MCF 10A (cell line): ENCODE measurements at regions not wholly inside any gene's neighbourhood (a gene's known extent, or its start where the extent isn't known, plus 50 kb on each side); places are given as distances from the start of the nearest gene placed in this dataset.

ENCODE experiments used
- BruUV-seq: library from RNA; stranded (reverse); fragments of 400-500 nt; replicated peaks from 2 replicates; lab custom pipeline; 2021; lab: Mats Ljungman, UMichigan
- CTCF ChIA-PET: fragments of 300-600 bp; sonication (Branson Sonifier 250); formaldehyde crosslinking; extraction: SDS; loops from one replicate; lab custom pipeline; 2021; ENCODE audit warnings: antibody characterized with exemption, inconsistent platforms; lab: Yijun Ruan, JAX
- POLR2A ChIA-PET: fragments of 300-600, 350-650 bp; sonication (Branson Sonifier 250); formaldehyde crosslinking; extraction: SDS; loops from one replicate; lab custom pipeline; 2020; ENCODE audit warnings: antibody characterized with exemption, inconsistent platforms; lab: Yijun Ruan, JAX
- DNase-seq: peaks from one replicate; pipeline ENCODE4 v3.0.0-alpha.2; 2018; ENCODE audit not compliant: unreplicated experiment
- H3K27ac Mint-ChIP-seq: one replicate; pipeline ENCODE4 v1.8.0; 2022; ENCODE audit warnings: mild to moderate bottlenecking, low read depth, mixed read lengths; ENCODE audit not compliant: unreplicated experiment
- H3K27me3 Mint-ChIP-seq: one replicate; pipeline ENCODE4 v1.8.0; 2022; ENCODE audit warnings: mixed read lengths; ENCODE audit not compliant: insufficient read depth, unreplicated experiment
- H3K36me3 Mint-ChIP-seq: one replicate; pipeline ENCODE4 v1.8.0; 2022; ENCODE audit warnings: mild to moderate bottlenecking, moderate library complexity, mixed read lengths; ENCODE audit not compliant: insufficient read depth, unreplicated experiment
- H3K4me1 Mint-ChIP-seq: one replicate; pipeline ENCODE4 v1.8.0; 2022; ENCODE audit warnings: mixed read lengths; ENCODE audit not compliant: insufficient read depth, unreplicated experiment
- H3K4me3 Mint-ChIP-seq: one replicate; pipeline ENCODE4 v1.8.0; 2022; ENCODE audit warnings: mild to moderate bottlenecking, moderate library complexity, mixed read lengths; ENCODE audit not compliant: unreplicated experiment
- H3K9me3 Mint-ChIP-seq: one replicate; pipeline ENCODE4 v1.8.0; 2022; ENCODE audit warnings: mixed read lengths; ENCODE audit not compliant: unreplicated experiment
- CTCF ChIP-seq: fragments of 200-600 bp; IDR thresholded peaks from one replicate; pipeline ENCODE4 v1.8.0; 2022; ENCODE audit warnings: antibody characterized with exemption, mild to moderate bottlenecking; ENCODE audit not compliant: unreplicated experiment
- intact Hi-C: fragments of 100-400 bp; cut with micrococcal nuclease; formaldehyde crosslinking; loops from 2 replicates; pipeline ENCODE4 v1.14.1; 2022

- Mint-ChIP-seq H3K4me3 (no peak overlapping the region), H3K27me3 (no peaks in the 10 kb centered on the region), H3K4me1 (no peaks in the 10 kb centered on the region), H3K27ac (no peak overlapping the region), H3K9me3 (no peaks in the 10 kb centered on the region), H3K36me3 (no peaks in the 10 kb centered on the region)
- intact Hi-C loops, result no loop called here
- ChIA-PET POLR2A (interaction anchor here (0.7 kb wide), 1 partner anchor 661 kb away, joined by 3 read pairs; no protein-coding TSS in a partner anchor), CTCF (no interaction called here)
- no peak for TF ChIP-seq CTCF
- no peak for DNase-seq
- BruUV-seq, result no TSS peak
Observed at GRCh38 chr5:28714907-28715698, 1676.7 kb upstream of the CDH9 start.

- TF ChIP-seq CTCF, result no peak
- BruUV-seq, result no TSS peak
- Mint-ChIP-seq H3K27ac (no peak overlapping the region), H3K36me3 (no peaks in the 10 kb centered on the region), H3K4me3 (no peak overlapping the region), H3K9me3 (no peaks in the 10 kb centered on the region), H3K4me1 (no peaks in the 10 kb centered on the region), H3K27me3 (no peaks in the 10 kb centered on the region)
- DNase-seq, result no peak
- intact Hi-C loops, result no loop called here
- POLR2A ChIA-PET, result no interaction called here
- CTCF ChIA-PET, result interaction anchor here (1.1 to 1.2 kb wide), 2 partner anchors 8 to 84 kb away, joined by 3 to 5 read pairs; no protein-coding TSS in a partner anchor
Observed at GRCh38 chr5:28710360-28710759, 1672.0 kb upstream of the CDH9 start.

GRCh38 chr5:28708472-28708871 is 1670.1 kb upstream of the CDH9 start:
- BruUV-seq, result no TSS peak
- H3K27ac Mint-ChIP-seq, result no peak overlapping the region
- no peaks in the 10 kb centered on the region for H3K9me3 Mint-ChIP-seq
- TF ChIP-seq CTCF, result no peak
- no peak overlapping the region for H3K4me3 Mint-ChIP-seq
- H3K27me3 Mint-ChIP-seq, result no peaks in the 10 kb centered on the region
- no peaks in the 10 kb centered on the region for H3K4me1 Mint-ChIP-seq
- intact Hi-C loops, result no loop called here
- no peak for DNase-seq
- CTCF ChIA-PET, result no interaction called here
- POLR2A ChIA-PET, result no interaction called here
- H3K36me3 Mint-ChIP-seq, result no peaks in the 10 kb centered on the region

GRCh38 chr5:28707706-28708105 is 1669.3 kb upstream of the CDH9 start:
- Mint-ChIP-seq H3K4me1 (no peaks in the 10 kb centered on the region), H3K27ac (no peak overlapping the region), H3K4me3 (no peak overlapping the region), H3K9me3 (no peaks in the 10 kb centered on the region), H3K36me3 (no peaks in the 10 kb centered on the region), H3K27me3 (no peaks in the 10 kb centered on the region)
- BruUV-seq, result no TSS peak
- TF ChIP-seq CTCF, result no peak
- DNase-seq, result no peak
- CTCF ChIA-PET, result no interaction called here
- intact Hi-C loops, result no loop called here
- POLR2A ChIA-PET, result no interaction called here
